SKM-1 treated with dmso at 0.1 percent for 144 hours (cell line): ENCODE measurements at regions not wholly inside any gene's neighbourhood (a gene's known extent, or its start where the extent isn't known, plus 50 kb on each side); places are given as distances from the start of the nearest gene placed in this dataset.

Experiments
- DNase-seq: peaks from one replicate; lab custom pipeline; 2025; ENCODE audit not compliant: unreplicated experiment; lab: John Stamatoyannopoulos, UW

DNA sequence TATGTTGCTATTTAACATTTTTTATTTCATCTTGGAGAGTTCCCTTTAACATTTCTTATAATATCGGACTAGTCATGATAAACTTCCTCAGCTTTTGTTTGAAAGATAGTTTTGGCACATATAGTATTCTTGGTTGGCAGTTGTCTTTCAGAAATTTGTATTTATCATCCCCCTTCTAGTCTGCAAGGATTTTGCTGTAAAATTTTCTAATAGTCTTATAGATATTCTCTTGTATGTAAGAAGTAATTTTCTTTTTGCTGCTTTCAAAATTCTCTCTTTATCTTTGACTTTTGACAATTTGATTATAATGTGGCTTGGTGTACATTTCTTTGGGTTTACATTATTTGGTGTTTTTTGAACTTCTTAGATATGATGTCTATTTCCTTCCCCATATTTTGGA is 116.0 kb upstream of the AVPR1A start:
- DNase-seq: no peak

GRCh38 chr12:63264629-63265028 is 113.6 kb upstream of the AVPR1A start:
- DNase-seq: no peak

- DNase-seq: no peak
Observed at GRCh38 chr12:63250486-63250885, 99.5 kb upstream of the AVPR1A start.

GRCh38 chr12:63238892-63239291 is 87.9 kb upstream of the AVPR1A start:
- no peak for DNase-seq

GRCh38 chr12:63232896-63233295 is 81.9 kb upstream of the AVPR1A start:
- no peak for DNase-seq

DNA sequence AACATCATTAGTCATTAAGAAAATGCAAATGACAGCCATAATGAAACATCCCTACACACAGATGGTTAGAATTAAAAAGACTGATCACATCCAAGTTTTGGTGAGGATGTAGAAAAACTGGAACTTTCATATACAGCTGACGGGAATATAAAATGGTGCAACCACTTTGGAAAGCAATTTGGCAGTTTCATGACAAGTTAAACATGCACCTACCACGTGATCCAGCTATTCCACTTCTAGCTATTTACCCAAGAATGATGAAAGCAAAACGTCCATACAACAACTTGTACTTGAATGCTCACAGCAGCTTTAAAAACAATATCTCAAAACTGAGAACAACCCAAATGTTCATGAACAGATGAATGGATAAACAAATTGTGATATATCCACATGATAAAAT is 77.9 kb upstream of the AVPR1A start:
- no peak for DNase-seq

GRCh38 chr12:63226792-63227463 is 75.9 kb upstream of the AVPR1A start:
- DNase-seq: no peak

- no peak for DNase-seq
Observed at GRCh38 chr12:63224396-63224795, 73.4 kb upstream of the AVPR1A start.

DNA sequence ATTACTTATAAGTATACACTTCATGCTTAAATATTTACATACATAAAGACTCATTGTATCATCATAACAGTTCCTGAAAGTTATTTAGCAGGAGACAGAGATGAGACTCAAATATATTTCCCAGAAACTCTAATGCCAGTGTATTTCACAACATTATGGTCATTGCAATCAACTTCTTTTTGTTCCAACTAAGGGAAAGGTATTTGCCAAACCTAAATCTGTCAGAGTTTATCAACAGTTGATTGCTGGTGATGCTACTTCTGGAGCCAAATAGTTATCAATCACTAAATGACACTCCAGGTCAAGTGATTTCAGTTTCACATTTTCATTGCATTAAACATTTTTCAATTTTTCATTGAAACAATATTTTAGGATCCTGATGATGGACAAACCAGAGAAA is 72.1 kb upstream of the AVPR1A start:
- DNase-seq: no peak

DNA sequence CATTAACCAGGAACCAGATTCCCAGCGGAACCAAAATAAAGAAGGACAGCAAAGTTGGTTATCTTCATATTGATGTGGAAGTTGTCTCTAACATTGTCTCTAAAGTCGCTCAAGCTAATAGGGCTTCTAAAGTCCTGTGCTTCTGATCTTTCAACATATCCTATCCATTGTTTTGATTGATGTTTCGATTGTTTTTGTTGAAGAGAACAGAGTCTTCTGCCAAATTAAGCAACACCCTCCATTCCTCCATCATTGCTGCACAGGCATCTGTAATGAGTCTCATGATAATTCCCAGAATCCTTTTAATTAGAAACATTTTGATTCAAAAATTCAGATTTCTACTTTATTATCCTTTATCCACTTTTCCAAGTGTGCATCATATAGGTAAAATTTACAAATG is 71.6 kb upstream of the AVPR1A start:
- DNase-seq: no peak

GRCh38 chr12:63220921-63221320 is 69.9 kb upstream of the AVPR1A start:
- no peak for DNase-seq

- DNase-seq: no peak
Observed at GRCh38 chr12:63212316-63212715, 61.3 kb upstream of the AVPR1A start.

GRCh38 chr12:63208956-63209355 is 58.0 kb upstream of the AVPR1A start:
- no peak for DNase-seq

DNA sequence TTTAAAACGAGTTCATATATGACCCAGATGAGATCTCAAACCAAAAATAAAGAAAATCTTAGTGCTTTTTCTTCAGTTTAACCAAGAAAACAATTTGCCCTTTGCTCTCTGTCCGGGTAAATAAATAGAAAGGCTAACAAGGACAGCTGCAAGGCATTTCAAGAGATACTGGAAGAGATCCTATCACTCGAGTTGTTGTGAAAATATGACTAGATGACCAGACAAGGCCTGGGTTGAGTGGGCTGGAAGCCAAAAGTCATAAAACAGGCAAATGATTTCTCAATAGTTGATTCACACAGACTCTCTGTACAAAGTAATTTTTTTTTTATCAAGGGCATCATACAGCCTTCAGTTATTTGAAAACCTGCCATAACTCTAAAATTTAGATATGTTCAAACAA is 55.9 kb upstream of the AVPR1A start:
- no peak for DNase-seq

GRCh38 chr12:63206494-63206893 is 55.5 kb upstream of the AVPR1A start:
- no peak for DNase-seq
